ENCODE measurements at regions not wholly inside any gene's neighbourhood (a gene's known extent, or its start where the extent isn't known, plus 50 kb on each side); places are given as distances from the start of the nearest gene placed in this dataset.

- no peak for TF ChIP-seq CTCF (IDR thresholded peaks at IDR 0.05; ENCODE audit: insufficient read depth, low read length, poor library complexity, severe bottlenecking)
- TF ChIP-seq EZH2phosphoT487 (conservative IDR thresholded peaks at IDR 0.05; ENCODE audit: low read length), result no peak
Measured at GRCh38 chr1:34650090-34650489, 104.8 kb upstream of the GJB5 start.

Data from SU-DHL-6 (cell line).